Lung (tissue), 11 donors: ENCODE measurements at regions not wholly inside any gene's neighbourhood (a gene's known extent, or its start where the extent isn't known, plus 50 kb on each side); places are given as distances from the start of the nearest gene placed in this dataset.

Experiments used
- ATAC-seq: fragments of 200-7000 bp; cut with Tn5 transposase; one replicate; pipeline ENCODE4 v1.9.1; 2020; ENCODE audit warnings: moderate number of reproducible peaks; ENCODE audit not compliant: insufficient read depth, low FRiP score
- DNase-seq, 3 donors: peaks; one replicate each; pipeline ENCODE4 v3.0.0-alpha.2; 2013 to 2017
- H3K27ac ChIP-seq, 2 donors: one replicate each; pipeline ENCODE4 v1.5.1; 2013; ENCODE audit warnings: mild to moderate bottlenecking in 2 of 2, moderate library complexity in 2 of 2, control low read depth in 1 of 2, inconsistent platforms in 1 of 2, low read depth in 1 of 2, low read length in 1 of 2
- H3K27me3 ChIP-seq, 3 donors: one replicate each; pipeline ENCODE4 v1.5.1; 2013; ENCODE audit warnings: low read length in 2 of 3; ENCODE audit not compliant: control insufficient read depth in 3 of 3, insufficient read depth in 3 of 3
- H3K36me3 ChIP-seq, 4 donors: one replicate each; pipeline ENCODE4 v1.5.1; 2013; ENCODE audit warnings: low read length in 4 of 4, mild to moderate bottlenecking in 1 of 4, moderate library complexity in 1 of 4; ENCODE audit not compliant: control insufficient read depth in 4 of 4, insufficient read depth in 4 of 4
- H3K4me1 ChIP-seq, 5 donors: one replicate each; pipeline ENCODE4 v1.5.1; 2013; ENCODE audit warnings: low read length in 5 of 5, mild to moderate bottlenecking in 2 of 5, moderate library complexity in 1 of 5; ENCODE audit not compliant: control insufficient read depth in 5 of 5, insufficient read depth in 5 of 5
- H3K4me3 ChIP-seq: one replicate; pipeline ENCODE4 v1.5.1; 2013; ENCODE audit warnings: mild to moderate bottlenecking, control low read depth, moderate library complexity
- H3K9ac ChIP-seq, 2 donors: one replicate each; pipeline ENCODE4 v1.5.1; 2013; ENCODE audit warnings: low read length in 2 of 2, control low read depth in 1 of 2; ENCODE audit not compliant: insufficient read depth in 1 of 2
- H3K9me3 ChIP-seq, 4 donors: one replicate each; pipeline ENCODE4 v1.5.1; 2013; ENCODE audit warnings: low read length in 3 of 4, mild to moderate bottlenecking in 1 of 4, moderate library complexity in 1 of 4; ENCODE audit not compliant: control insufficient read depth in 4 of 4, insufficient read depth in 3 of 4
- CTCF ChIP-seq: IDR thresholded peaks from 2 replicates; pipeline ENCODE4 v1.5.1; 2012; ENCODE audit warnings: mild to moderate bottlenecking; ENCODE audit errors: control extremely low read depth, extremely low read depth
- WGBS, 2 donors: extraction: QIAGEN DNeasy Blood & Tissue Kit; methylation state at CpG; one replicate each; pipeline ENCODE4 v1.1.7; 2013; 5-methylcytosine and 5-hydroxymethylcytosine counted together
- donor health status: control.
- donor health status: control.
- donor health status: Bipolar disorder and iron deficiency.
- donor health status: healthy.
- donor health status: DM: yes; HTN: yes; CAD: no.

- no peak for TF ChIP-seq CTCF
- no peak for DNase-seq
- no peak overlapping the region for H3K9ac ChIP-seq
- H3K27me3 ChIP-seq: no peaks in the 10 kb centered on the region
- no peak overlapping the region for H3K27ac ChIP-seq
- H3K4me1 ChIP-seq: no peaks in the 10 kb centered on the region
- no peak overlapping the region for H3K4me3 ChIP-seq
- no peaks in the 10 kb centered on the region for H3K36me3 ChIP-seq
- H3K9me3 ChIP-seq: peaks cover 0 to 1% (median 0%) of the 10 kb centered on the region in 4 donors
- no peak for ATAC-seq
Observed at GRCh38 chr2:51597086-51597485, 565.2 kb upstream of the NRXN1 start.

- H3K36me3 ChIP-seq: no peaks in the 10 kb centered on the region
- no peak for TF ChIP-seq CTCF
- no peak overlapping the region for H3K4me3 ChIP-seq
- H3K4me1 ChIP-seq: no peaks in the 10 kb centered on the region
- ATAC-seq (no peak), DNase-seq (no peak)
- H3K9ac ChIP-seq: no peak overlapping the region
- H3K27me3 ChIP-seq: no peaks in the 10 kb centered on the region
- no peak overlapping the region for H3K27ac ChIP-seq
- H3K9me3 ChIP-seq: peaks cover 0 to 1% (median 0%) of the 10 kb centered on the region in 4 donors
Observed at GRCh38 chr2:51595836-51596235, 563.9 kb upstream of the NRXN1 start.

- Histone ChIP-seq H3K9me3 (no peaks in the 10 kb centered on the region), H3K4me3 (no peak overlapping the region), H3K27ac (no peak overlapping the region), H3K27me3 (no peaks in the 10 kb centered on the region), H3K4me1 (no peaks in the 10 kb centered on the region), H3K9ac (no peak overlapping the region), H3K36me3 (no peaks in the 10 kb centered on the region)
- no peak for DNase-seq
- TF ChIP-seq CTCF: no peak
- 93% methylated on average over 22 of the region's 22 CpGs for WGBS, 2 donors
- ATAC-seq: no peak
Observed at GRCh38 chr2:51581636-51582267, 549.8 kb upstream of the NRXN1 start.

- 80 to 95% methylated on average over 1 of the region's 1 CpG for WGBS, 2 donors
- Histone ChIP-seq H3K4me1 (no peaks in the 10 kb centered on the region), H3K9ac (no peak overlapping the region), H3K36me3 (no peaks in the 10 kb centered on the region), H3K27me3 (no peaks in the 10 kb centered on the region), H3K27ac (no peak overlapping the region), H3K9me3 (no peaks in the 10 kb centered on the region), H3K4me3 (no peak overlapping the region)
- no peak for TF ChIP-seq CTCF
- no peak for ATAC-seq
- DNase-seq: no peak
Observed at GRCh38 chr2:51579412-51579811, 547.5 kb upstream of the NRXN1 start.
